Thyroid gland (tissue), 4 donors: ENCODE measurements at regions not wholly inside any gene's neighbourhood (a gene's known extent, or its start where the extent isn't known, plus 50 kb on each side); places are given as distances from the start of the nearest gene placed in this dataset.

Source experiments
- POLR2A ChIP-seq, 2 donors: fragments of 450-650 bp; IDR thresholded peaks; one replicate each; pipeline ENCODE4 v1.6.1; 2017; ENCODE audit warnings: antibody characterized with exemption in 2 of 2, mild to moderate bottlenecking in 2 of 2, moderate library complexity in 1 of 2
- TF ChIP-seq, protein P1 (sequence below), 6 experiments: fragments of 200-600 bp in 3 of 6; fragments of 450-650 bp in 3 of 6; sonication (generic) in 3 of 6; IDR thresholded peaks; one replicate each; pipeline ENCODE4 v1.5.1; 2016 to 2019; ENCODE audit warnings: antibody characterized with exemption in 6 of 6, mild to moderate bottlenecking in 2 of 6, inconsistent platforms in 1 of 6, moderate library complexity in 1 of 6

DNA sequence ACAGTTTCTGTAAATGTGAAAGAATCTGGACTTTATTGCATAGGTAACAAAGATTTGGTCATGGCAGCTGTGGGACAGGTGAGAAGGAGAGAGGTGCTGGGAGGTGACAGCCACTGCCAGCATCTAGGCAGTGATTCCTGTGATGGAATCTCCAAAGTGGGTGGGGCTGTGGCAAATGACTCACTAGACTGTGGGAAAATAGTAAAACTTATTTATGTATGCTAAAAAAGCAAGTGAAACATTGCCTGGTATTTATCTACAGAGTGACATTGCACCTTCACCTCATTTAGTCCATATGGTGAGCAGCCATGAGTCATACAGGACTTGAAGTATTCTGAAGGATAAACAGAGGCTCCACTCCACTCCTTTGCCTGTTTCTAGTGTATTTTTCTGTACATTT, 145.3 kb upstream of the MEX3C start:
- TF ChIP-seq POLR2A (IDR thresholded peaks at IDR 0.05): no peak
- TF ChIP-seq, protein P1, sequence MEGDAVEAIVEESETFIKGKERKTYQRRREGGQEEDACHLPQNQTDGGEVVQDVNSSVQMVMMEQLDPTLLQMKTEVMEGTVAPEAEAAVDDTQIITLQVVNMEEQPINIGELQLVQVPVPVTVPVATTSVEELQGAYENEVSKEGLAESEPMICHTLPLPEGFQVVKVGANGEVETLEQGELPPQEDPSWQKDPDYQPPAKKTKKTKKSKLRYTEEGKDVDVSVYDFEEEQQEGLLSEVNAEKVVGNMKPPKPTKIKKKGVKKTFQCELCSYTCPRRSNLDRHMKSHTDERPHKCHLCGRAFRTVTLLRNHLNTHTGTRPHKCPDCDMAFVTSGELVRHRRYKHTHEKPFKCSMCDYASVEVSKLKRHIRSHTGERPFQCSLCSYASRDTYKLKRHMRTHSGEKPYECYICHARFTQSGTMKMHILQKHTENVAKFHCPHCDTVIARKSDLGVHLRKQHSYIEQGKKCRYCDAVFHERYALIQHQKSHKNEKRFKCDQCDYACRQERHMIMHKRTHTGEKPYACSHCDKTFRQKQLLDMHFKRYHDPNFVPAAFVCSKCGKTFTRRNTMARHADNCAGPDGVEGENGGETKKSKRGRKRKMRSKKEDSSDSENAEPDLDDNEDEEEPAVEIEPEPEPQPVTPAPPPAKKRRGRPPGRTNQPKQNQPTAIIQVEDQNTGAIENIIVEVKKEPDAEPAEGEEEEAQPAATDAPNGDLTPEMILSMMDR (IDR thresholded peaks at IDR 0.05): no peak
